ENCODE measurements at regions not wholly inside any gene's neighbourhood (a gene's known extent, or its start where the extent isn't known, plus 50 kb on each side); places are given as distances from the start of the nearest gene placed in this dataset.

DNA sequence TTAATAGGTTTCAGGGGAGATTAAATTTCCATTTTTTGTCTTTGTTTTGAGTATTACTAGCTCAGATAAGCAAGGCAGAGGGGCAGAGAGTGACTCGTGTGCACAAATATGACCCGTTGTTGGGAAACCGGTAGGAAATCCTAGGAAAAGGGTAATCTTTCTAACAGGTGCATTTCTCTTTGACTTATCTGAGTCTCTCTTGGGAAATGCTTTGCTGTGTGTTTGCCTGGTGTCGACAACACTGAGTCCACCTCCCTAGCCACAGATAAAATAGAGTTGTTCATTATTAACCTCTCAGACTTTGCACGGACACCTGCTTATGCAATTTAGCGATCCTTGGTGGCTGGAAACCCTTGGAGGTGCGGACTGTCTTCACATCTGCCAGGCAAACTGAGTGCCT lies 164.2 kb downstream of the FGF1 start (continued):
- TF ChIP-seq, protein P1, sequence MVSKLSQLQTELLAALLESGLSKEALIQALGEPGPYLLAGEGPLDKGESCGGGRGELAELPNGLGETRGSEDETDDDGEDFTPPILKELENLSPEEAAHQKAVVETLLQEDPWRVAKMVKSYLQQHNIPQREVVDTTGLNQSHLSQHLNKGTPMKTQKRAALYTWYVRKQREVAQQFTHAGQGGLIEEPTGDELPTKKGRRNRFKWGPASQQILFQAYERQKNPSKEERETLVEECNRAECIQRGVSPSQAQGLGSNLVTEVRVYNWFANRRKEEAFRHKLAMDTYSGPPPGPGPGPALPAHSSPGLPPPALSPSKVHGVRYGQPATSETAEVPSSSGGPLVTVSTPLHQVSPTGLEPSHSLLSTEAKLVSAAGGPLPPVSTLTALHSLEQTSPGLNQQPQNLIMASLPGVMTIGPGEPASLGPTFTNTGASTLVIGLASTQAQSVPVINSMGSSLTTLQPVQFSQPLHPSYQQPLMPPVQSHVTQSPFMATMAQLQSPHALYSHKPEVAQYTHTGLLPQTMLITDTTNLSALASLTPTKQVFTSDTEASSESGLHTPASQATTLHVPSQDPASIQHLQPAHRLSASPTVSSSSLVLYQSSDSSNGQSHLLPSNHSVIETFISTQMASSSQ (IDR thresholded peaks at IDR 0.05; ENCODE audit: low read depth), result peak; percentile 56; the same call in 1 of the 2 replicates
- TF ChIP-seq, protein P1 (CRISPR knock-in tag; IDR thresholded peaks at IDR 0.05; ENCODE audit: borderline replicate concordance), result peak; percentile 72; the same call in 1 of the 2 replicates
- no peak for TF ChIP-seq ZNF777 (CRISPR knock-in tag; IDR thresholded peaks at IDR 0.05)
- no peak for TF ChIP-seq RNF2 (conservative IDR thresholded peaks at IDR 0.05; ENCODE audit: low read depth)
- TF ChIP-seq PAXIP1 (CRISPR knock-in tag; conservative IDR thresholded peaks at IDR 0.05), result peak; percentile 65
- TF ChIP-seq CEBPZ (IDR thresholded peaks at IDR 0.05; ENCODE audit: low read length), result no peak
- no peak for TF ChIP-seq REL (CRISPR knock-in tag; conservative IDR thresholded peaks at IDR 0.05)
- no peak for TF ChIP-seq UBTF (CRISPR knock-in tag; IDR thresholded peaks at IDR 0.05)
- no peak for TF ChIP-seq NFIC (IDR thresholded peaks at IDR 0.05; ENCODE audit: low read length)
- TF ChIP-seq MNT (IDR thresholded peaks at IDR 0.05), result no peak
- TF ChIP-seq ZBTB20 (CRISPR knock-in tag; IDR thresholded peaks at IDR 0.05; ENCODE audit: borderline replicate concordance, low read depth), result no peak
- TF ChIP-seq FOXP1 (IDR thresholded peaks at IDR 0.05), result no peak
- peak; percentile 51; the same call in 1 of the 2 replicates for TF ChIP-seq FOXP1 (CRISPR knock-in tag; IDR thresholded peaks at IDR 0.05)
- TF ChIP-seq ZNF484 (CRISPR knock-in tag; IDR thresholded peaks at IDR 0.05; ENCODE audit: borderline replicate concordance, low read depth), result no peak
